8988T (cell line): ENCODE measurements at regions not wholly inside any gene's neighbourhood (a gene's known extent, or its start where the extent isn't known, plus 50 kb on each side); places are given as distances from the start of the nearest gene placed in this dataset.
"Not testable (repeated sequence)": the region's sequence is repeated elsewhere in the genome, so short reads cannot be mapped to it uniquely, and the experiment has no call there.

ENCODE experiments used
- DNase-seq: peaks from one replicate; pipeline ENCODE4 v3.0.0; 2011

- no peak for DNase-seq
Observed at GRCh38 chr5:125487231-125487630, 740.8 kb upstream of the ZNF608 start.

GRCh38 chr5:125487652-125488051 is 741.2 kb upstream of the ZNF608 start:
- not testable (repeated sequence) for DNase-seq

- DNase-seq = no peak
Observed at GRCh38 chr5:125489146-125489545, 742.7 kb upstream of the ZNF608 start.

DNA sequence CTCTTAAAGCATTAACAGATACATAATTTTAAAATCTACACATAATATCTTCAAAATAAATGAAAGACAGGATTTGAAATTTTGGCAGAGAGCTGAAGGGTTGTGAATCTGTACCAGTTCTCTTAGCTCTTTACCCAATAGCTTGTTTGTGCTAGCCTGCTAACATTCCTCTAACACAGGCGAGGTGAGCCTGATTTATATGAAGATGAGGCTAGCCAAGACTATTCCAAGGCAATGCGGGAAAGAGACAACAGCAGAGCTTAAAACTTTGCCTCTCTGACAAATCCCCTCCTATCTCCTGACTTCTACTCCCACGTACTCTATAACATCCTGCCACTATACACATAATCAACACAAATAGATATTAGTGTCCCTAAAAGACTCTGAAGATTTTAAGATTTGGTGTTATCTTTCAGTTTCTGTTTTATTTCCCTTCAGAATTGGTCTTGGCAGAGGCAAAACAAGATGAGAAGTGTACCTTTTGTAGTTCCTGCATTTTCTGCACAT is 745.6 kb upstream of the ZNF608 start:
- no peak for DNase-seq

GRCh38 chr5:125492977-125493376 is 746.5 kb upstream of the ZNF608 start:
- DNase-seq = no peak

DNA sequence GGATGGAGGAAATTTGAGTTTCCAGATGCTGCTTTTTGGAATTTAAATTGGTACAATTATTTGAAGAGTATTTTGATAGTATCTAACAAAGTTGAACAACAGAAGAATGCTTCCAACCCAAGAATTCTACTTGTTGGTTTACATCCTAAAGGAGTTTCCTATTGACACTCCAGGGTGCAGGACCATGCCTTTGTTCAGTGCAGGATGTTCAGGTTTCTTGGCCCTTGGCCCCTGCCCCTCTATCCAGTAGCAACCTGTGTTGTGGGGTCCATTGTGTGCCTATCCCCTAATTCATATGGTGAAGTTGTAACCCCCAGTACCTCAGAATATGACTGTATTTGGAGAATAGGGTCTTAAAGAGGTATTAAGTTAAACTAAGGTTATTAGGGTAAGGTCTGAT is 750.0 kb upstream of the ZNF608 start:
- DNase-seq = no peak

GRCh38 chr5:125497651-125498050 is 751.2 kb upstream of the ZNF608 start:
- DNase-seq = no peak

- no peak for DNase-seq
Observed at GRCh38 chr5:125499636-125500332, 753.3 kb upstream of the ZNF608 start.

DNA sequence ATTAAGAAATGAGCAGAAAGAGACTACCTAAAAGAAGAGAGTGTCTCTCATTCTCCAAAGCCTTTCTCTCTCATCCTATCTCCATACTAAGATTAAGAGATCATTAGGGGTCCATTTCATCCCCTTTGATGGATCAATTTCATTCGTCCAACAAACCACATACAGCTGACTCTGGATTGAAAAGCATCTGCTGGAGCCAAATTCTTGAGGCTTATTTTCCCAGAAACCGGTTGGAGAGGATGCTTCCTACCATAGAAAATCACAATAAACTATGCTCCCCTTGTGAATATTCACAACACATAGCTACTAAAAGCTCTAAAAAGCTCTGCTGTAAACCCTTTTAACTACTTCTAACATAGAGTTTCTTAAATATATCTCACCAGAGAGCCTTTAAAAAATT is 755.0 kb upstream of the ZNF608 start:
- DNase-seq = no peak

DNA sequence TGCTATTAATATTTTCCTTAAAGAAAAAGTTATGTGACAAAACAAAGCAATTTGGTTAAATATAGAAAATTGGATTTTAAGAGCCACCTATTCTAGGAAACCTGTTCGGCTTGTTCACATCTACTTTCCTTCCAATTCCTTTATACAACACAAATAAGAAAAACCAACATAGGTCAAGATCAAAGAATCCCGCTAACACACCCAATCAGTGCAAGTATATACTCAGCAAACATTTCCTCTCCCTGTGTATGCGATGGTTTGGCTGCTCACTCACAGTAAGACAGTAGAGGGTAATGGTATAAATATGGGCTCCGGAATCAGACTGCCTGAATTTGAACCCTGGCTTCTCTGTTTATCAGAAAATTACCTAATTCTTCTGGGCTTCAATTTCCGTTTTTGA is 757.5 kb upstream of the ZNF608 start:
- no peak for DNase-seq

DNA sequence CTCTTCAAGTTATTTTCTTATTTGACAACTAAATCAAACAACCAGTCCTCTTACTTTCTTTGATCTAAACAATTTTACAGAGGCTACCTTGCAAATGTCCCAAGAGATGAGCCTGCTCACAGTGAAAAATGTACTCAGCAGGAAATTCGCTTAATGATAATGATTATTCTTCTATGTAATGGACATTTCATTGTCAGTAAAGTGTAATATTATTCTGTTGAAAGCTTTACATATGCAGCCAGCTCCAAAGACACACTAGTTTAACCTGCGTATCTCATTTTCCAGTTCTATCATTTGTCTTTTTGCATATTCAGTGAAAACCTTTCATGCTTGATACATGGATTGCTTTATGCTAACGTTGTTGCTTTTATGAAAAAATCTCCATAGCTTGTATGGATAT is 758.7 kb upstream of the ZNF608 start:
- DNase-seq = no peak

DNA sequence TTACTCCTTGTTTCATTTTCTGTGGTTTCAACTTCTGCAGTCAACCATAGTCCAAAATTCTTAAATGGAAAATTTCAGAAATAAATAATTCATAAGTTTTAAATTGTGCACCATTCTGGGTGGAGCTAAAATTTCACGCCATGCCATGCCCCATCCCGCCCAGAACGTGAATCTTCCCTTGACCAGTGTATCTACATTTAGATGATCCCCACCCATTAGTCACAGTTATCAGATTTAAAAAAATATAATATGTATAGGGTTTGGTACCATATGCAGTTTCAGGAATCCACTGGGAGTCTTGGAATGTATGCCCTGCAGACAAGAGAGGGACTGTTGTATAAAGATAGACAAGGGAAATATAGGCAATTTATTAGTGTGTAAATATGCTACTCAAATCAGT is 759.7 kb upstream of the ZNF608 start:
- no peak for DNase-seq

DNA sequence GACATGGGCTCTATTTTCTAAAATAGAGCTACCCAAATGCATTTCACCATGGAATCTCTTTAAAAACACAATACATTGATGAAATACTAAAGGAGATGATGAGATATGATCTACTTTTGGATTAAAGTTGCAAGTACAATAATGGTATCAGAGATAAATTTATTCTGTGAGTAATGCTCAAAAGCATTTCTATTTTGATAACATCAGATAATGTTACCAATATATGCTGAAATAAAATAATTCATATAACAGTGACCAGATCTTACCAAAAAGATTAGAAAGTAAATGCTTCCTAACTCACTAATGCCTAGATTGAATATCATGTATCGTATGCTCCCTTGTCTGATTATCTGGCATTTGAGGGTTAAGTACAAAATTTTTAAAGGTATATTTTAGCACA is 761.8 kb upstream of the ZNF608 start:
- DNase-seq = no peak

GRCh38 chr5:125510651-125511050 is 764.2 kb upstream of the ZNF608 start:
- DNase-seq = no peak

DNA sequence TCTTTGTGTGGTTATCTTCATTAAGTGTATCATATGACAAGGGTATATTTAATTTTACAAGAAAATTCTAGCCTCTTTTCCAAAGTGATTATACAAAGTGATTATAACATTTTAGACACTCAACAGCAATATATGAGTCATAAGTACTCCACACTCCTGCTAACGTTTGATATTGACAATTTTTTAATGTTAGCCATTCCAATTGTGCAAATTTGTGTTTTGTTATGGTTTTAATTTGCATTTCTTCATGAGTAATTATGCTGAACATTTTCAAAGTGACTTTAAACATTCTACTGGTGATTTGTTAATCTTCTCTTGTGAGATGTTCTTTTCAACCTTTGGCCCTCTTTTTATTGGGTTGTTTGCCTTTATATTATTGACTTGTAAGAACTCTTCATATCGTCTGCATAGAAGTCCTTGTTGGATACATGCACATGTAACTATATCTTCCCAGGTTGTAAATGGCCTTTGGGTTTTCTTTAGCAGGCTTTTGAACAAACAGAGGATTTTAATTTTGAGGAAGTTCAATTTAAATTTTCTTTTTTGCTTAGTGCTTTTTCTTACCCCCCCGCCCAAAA is 771.6 kb upstream of the ZNF608 start:
- no peak for DNase-seq

GRCh38 chr5:125521289-125521688 is 774.9 kb upstream of the ZNF608 start:
- DNase-seq = no peak

DNA sequence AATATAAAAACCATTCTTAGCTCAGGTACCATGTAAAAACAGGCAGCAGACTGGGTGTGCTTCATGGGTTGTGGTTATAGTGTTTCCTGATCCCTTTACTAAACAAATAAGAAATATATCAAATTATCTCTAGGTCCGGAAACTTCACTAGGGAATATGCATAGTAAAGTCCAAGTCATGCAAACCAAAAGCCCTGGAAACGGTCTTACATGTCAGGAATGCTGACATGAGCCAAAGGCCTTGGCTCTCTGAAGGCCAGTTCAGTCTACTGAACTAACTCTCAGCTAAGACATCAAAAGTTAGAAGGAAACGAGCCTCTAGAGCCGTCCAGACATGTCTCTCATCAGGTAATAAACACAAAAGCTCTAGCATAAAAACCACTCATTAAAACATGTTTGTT is 778.9 kb upstream of the ZNF608 start:
- no peak for DNase-seq

DNA sequence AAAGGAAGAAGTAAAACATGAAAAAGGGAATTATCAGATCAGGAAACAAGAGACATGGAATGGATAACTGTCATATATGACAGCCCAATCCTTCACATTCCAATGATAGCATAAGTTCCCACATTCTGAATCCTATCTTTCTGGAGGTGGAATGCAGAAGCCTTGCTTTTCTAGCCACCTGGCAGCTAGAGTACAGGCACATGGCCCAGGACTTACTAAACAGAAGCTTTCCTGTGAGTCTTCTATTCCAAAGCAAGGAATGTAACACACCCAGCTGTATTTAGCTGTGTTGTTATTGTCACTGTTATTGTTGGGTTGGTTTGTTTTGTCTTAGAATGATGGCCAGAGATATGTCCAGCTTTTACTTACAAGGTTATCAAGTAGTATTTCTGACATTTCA is 780.5 kb upstream of the ZNF608 start:
- no peak for DNase-seq

DNA sequence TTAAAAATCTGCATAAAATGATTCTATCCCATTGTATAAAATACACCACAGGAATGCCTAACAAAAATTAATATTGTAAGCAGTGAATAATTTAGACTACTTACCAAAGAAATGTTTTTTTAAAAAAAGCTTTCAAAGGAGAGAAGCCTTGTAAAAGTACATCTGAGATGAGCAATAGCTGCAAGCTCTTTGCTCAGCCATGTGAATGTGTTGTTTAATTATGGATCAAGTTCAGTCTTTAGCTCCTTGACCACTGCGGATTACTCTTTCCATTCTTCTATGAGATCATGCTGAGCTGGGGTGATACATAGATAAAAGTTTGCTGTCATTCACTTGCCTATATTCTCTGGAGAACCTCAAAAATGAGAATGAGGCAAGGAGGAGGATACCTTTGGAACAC is 782.4 kb upstream of the ZNF608 start:
- DNase-seq = no peak

GRCh38 chr5:125530833-125531615 is 784.6 kb upstream of the ZNF608 start:
- no peak for DNase-seq

DNA sequence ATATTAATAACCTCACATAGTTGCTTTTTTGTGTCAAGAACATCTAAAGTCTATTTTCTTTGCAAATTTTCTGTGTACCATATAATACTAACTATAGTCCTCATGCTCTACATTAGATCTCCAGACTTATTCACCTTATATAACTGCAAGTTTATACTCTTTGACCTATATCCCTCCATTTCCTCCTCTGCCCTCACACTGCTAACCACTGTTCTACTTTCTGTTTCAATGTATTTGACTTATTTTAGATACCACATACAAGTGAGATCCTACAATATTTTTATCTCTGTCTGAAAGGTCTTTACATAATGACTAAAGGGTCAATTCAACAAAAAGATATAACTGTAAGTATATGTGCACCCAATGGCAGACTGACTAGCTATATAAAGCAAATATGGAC is 789.7 kb upstream of the ZNF608 start:
- no peak for DNase-seq

DNA sequence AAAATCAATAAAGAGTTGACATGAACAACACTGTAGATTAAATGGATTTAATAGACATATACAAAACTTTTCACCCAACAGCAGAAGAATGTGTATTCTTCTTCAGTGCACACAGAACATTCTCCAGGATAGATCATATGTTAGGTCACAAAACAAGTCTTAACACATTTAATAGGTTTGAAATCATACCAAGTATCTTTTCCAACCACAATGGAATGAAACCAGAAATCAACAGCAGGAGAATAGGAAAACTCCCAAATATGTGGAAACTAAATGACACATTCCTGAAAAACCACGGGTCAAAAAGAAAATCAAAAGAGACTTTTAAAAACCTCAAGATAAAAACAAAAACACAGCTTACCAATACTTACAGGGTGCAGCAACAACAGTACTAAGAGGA is 790.1 kb upstream of the ZNF608 start:
- no peak for DNase-seq

DNA sequence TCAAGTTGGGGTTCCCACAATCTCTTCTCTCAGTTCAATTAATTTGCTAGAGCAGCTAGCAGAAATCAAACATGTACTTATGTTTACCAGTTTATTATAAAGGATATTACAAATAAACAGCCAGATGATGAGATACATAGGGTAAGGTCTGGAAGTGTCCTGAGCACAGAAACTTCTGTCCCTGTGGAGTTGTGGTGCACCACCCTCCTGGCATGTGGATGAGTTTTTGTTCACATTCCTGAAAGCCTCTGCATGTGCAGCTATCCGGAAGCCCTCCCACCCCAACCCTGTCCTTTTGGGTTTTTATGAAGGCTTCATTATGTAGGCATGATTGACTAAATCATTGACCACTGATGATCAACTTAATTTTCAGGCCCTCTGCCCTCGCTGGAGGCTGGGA is 791.2 kb upstream of the ZNF608 start:
- DNase-seq = no peak

DNA sequence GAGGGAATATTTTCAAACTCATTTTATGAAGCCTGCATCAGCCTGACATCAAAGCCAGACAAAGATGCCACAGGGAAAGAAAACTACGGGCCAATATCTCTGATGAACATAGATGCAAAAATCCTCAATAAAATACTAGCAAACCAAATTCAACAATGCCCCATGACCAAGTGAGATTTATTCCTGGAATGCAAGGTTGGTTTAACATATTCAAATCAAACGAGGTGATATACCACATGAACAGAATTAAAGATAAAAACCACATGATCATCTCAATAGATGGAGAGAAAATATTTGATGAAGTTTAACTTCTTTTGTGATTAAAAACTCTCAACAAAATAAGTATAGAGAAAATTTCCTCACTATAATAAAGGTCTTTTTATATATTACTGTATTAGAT is 792.0 kb upstream of the ZNF608 start:
- DNase-seq = no peak
